ENCODE measurements at regions not wholly inside any gene's neighbourhood (a gene's known extent, or its start where the extent isn't known, plus 50 kb on each side); places are given as distances from the start of the nearest gene placed in this dataset.

- no peak for ATAC-seq
- TF ChIP-seq GLIS3 (CRISPR knock-in tag; IDR thresholded peaks at IDR 0.05) (no peak), ZNF565 (CRISPR knock-in tag; conservative IDR thresholded peaks at IDR 0.05; ENCODE audit: low read depth) (no peak), BACH2 (CRISPR knock-in tag; IDR thresholded peaks at IDR 0.05; ENCODE audit: borderline replicate concordance) (no peak)
- TF ChIP-seq, protein P1, sequence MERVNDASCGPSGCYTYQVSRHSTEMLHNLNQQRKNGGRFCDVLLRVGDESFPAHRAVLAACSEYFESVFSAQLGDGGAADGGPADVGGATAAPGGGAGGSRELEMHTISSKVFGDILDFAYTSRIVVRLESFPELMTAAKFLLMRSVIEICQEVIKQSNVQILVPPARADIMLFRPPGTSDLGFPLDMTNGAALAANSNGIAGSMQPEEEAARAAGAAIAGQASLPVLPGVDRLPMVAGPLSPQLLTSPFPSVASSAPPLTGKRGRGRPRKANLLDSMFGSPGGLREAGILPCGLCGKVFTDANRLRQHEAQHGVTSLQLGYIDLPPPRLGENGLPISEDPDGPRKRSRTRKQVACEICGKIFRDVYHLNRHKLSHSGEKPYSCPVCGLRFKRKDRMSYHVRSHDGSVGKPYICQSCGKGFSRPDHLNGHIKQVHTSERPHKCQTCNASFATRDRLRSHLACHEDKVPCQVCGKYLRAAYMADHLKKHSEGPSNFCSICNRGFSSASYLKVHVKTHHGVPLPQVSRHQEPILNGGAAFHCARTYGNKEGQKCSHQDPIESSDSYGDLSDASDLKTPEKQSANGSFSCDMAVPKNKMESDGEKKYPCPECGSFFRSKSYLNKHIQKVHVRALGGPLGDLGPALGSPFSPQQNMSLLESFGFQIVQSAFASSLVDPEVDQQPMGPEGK (CRISPR knock-in tag; IDR thresholded peaks at IDR 0.05; ENCODE audit: borderline replicate concordance): no peak
These were observed 165.6 kb upstream of the MPDZ start for GRCh38 chr9:13445103-13445500.

DNA sequence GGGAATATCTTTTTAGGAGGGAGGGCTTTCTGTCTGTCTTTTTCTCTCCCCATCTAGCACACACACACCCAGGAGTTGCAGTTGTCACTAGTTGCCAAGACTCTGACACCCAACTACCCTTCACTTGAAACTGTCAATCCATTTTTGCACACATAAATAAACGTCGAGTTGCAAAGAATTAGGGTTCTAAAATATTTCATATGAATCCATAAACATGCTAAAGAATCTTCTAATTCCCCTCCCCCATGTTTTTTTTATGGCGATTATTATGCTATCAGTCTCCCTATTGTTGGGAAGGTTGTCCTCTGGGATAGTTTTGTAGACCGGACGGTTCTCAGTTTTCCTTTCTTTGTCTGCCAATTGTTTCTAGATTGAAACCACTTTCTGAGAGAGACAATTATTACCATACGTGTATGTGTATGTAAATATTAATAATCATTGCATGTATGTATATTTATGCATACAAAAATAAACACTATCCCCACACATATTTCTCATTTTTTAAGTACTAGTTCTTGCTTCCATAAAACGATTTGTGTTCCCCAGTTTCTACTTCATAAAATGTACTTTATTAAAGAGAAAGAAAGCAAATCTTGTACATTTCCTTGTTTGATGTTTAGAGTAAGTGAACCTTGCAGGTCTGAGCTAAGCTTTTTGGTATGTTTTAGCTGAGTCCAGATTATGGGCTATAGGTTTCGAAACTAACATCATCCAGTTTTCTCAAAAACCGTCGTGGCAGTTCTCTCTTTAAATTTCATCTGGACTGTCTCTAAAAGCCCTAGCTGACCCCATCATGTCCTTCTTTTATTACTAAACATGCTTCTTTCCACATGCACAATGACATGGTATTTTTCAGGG lies 165.0 kb upstream of the MPDZ start:
- TF ChIP-seq BACH2 (CRISPR knock-in tag; IDR thresholded peaks at IDR 0.05; ENCODE audit: borderline replicate concordance) (no peak), CREB5 (CRISPR knock-in tag; IDR thresholded peaks at IDR 0.05; ENCODE audit: low read depth) (no peak), ESRRG (CRISPR knock-in tag; IDR thresholded peaks at IDR 0.05) (no peak), ZC3H10 (CRISPR knock-in tag; IDR thresholded peaks at IDR 0.05) (no peak), ZNF565 (CRISPR knock-in tag; conservative IDR thresholded peaks at IDR 0.05; ENCODE audit: low read depth) (no peak), SNAI2 (CRISPR knock-in tag; IDR thresholded peaks at IDR 0.05) (no peak), OSR1 (CRISPR knock-in tag; IDR thresholded peaks at IDR 0.05) (no peak), RARB (CRISPR knock-in tag; IDR thresholded peaks at IDR 0.05) (no peak)
- TF ChIP-seq, protein P2, sequence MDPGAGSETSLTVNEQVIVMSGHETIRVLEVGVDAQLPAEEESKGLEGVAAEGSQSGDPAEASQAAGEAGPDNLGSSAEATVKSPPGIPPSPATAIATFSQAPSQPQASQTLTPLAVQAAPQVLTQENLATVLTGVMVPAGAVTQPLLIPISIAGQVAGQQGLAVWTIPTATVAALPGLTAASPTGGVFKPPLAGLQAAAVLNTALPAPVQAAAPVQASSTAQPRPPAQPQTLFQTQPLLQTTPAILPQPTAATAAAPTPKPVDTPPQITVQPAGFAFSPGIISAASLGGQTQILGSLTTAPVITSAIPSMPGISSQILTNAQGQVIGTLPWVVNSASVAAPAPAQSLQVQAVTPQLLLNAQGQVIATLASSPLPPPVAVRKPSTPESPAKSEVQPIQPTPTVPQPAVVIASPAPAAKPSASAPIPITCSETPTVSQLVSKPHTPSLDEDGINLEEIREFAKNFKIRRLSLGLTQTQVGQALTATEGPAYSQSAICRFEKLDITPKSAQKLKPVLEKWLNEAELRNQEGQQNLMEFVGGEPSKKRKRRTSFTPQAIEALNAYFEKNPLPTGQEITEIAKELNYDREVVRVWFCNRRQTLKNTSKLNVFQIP (CRISPR knock-in tag; IDR thresholded peaks at IDR 0.05; ENCODE audit: borderline replicate concordance, low read depth): no peak
- no peak for ATAC-seq

- TF ChIP-seq TCF4 (CRISPR knock-in tag; IDR thresholded peaks at IDR 0.05; ENCODE audit: borderline replicate concordance) (no peak), PPARA (CRISPR knock-in tag; IDR thresholded peaks at IDR 0.05; ENCODE audit: borderline replicate concordance) (no peak), OSR1 (CRISPR knock-in tag; IDR thresholded peaks at IDR 0.05) (no peak)
- TF ChIP-seq, protein P3, sequence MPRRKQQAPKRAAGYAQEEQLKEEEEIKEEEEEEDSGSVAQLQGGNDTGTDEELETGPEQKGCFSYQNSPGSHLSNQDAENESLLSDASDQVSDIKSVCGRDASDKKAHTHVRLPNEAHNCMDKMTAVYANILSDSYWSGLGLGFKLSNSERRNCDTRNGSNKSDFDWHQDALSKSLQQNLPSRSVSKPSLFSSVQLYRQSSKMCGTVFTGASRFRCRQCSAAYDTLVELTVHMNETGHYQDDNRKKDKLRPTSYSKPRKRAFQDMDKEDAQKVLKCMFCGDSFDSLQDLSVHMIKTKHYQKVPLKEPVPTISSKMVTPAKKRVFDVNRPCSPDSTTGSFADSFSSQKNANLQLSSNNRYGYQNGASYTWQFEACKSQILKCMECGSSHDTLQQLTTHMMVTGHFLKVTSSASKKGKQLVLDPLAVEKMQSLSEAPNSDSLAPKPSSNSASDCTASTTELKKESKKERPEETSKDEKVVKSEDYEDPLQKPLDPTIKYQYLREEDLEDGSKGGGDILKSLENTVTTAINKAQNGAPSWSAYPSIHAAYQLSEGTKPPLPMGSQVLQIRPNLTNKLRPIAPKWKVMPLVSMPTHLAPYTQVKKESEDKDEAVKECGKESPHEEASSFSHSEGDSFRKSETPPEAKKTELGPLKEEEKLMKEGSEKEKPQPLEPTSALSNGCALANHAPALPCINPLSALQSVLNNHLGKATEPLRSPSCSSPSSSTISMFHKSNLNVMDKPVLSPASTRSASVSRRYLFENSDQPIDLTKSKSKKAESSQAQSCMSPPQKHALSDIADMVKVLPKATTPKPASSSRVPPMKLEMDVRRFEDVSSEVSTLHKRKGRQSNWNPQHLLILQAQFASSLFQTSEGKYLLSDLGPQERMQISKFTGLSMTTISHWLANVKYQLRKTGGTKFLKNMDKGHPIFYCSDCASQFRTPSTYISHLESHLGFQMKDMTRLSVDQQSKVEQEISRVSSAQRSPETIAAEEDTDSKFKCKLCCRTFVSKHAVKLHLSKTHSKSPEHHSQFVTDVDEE (CRISPR knock-in tag; IDR thresholded peaks at IDR 0.05): no peak
- ATAC-seq: no peak
These were observed 164.1 kb upstream of the MPDZ start for GRCh38 chr9:13443346-13444244.

GRCh38 chr9:13439685-13440476 lies 160.4 kb upstream of the MPDZ start:
- TF ChIP-seq, protein P3 (CRISPR knock-in tag; IDR thresholded peaks at IDR 0.05): no peak
- TF ChIP-seq ZNF565 (CRISPR knock-in tag; conservative IDR thresholded peaks at IDR 0.05; ENCODE audit: low read depth) (no peak), RARB (CRISPR knock-in tag; IDR thresholded peaks at IDR 0.05) (no peak)
- TF ChIP-seq, protein P1 (CRISPR knock-in tag; IDR thresholded peaks at IDR 0.05; ENCODE audit: borderline replicate concordance): no peak
- no peak for ATAC-seq

Data from SK-N-SH treated with all-trans-retinoic acid at 6 μM for 48 hours (cell line).